K562 (cell line): ENCODE measurements at regions not wholly inside any gene's neighbourhood (a gene's known extent, or its start where the extent isn't known, plus 50 kb on each side); places are given as distances from the start of the nearest gene placed in this dataset.

ENCODE experiments used
- ATAC-seq: fragments of 200-7000 bp; cut with Tn5 transposase; 3 replicates; pipeline ENCODE4 v1.9.1; 2020; ENCODE audit warnings: moderate library complexity
- BruUV-seq: library from RNA; stranded (reverse); fragments of 400-500 nt; replicated peaks from 2 replicates; lab custom pipeline; 2021; lab: Mats Ljungman, UMichigan
- CTCF ChIA-PET: fragments of 300-600 bp; formaldehyde crosslinking; extraction: SDS; loops from one replicate; lab custom pipeline; 2021; ENCODE audit warnings: low intra/inter-chr PET ratio; lab: Yijun Ruan, JAX
- POLR2A ChIA-PET: fragments of 300-600, 350-650 bp; sonication (Branson Sonifier 250); formaldehyde crosslinking; extraction: SDS; loops from one replicate; lab custom pipeline; 2021; ENCODE audit warnings: antibody characterized with exemption, inconsistent platforms; lab: Yijun Ruan, JAX
- DNase-seq, 4 experiments: peaks; one replicate each; pipeline versions ENCODE4 v3.0.0 to v3.0.0-alpha.2; 2011 to 2018; ENCODE audit warnings: low spot score in 3 of 4, mixed read lengths in 3 of 4; ENCODE audit errors: extremely low read depth in 1 of 4
- FAIRE-seq: peaks from 2 replicates; lab custom pipeline; 2011; peaks lifted over from hg19 to GRCh38; lab: Jason Lieb, UNC
- H2AFZ ChIP-seq: 2 replicates; pipeline ENCODE4 v1.6.0; 2011; ENCODE audit warnings: low read depth, low read length, control low read depth, inconsistent platforms
- H3K27ac ChIP-seq: fragments of 200-600 bp; 3 replicates; pipeline ENCODE4 v1.8.0; 2011; ENCODE audit warnings: low read depth, mild to moderate bottlenecking, control low read depth, inconsistent platforms, low read length, moderate library complexity, mixed read lengths; ENCODE audit errors: extremely low read depth
- H3K27me3 ChIP-seq, 2 experiments: fragments of 300-600 bp in 1 of 2; 2 replicates in 1 of 2; 3 replicates in 1 of 2; pipeline versions ENCODE4 v1.6.0 to v1.8.0; 2011; ENCODE audit warnings: inconsistent platforms in 2 of 2, low read length in 2 of 2, mild to moderate bottlenecking in 1 of 2, mixed read lengths in 1 of 2, moderate library complexity in 1 of 2; ENCODE audit not compliant: control insufficient read depth in 2 of 2, insufficient read depth in 2 of 2
- H3K36me3 ChIP-seq: fragments of 300-600 bp; 3 replicates; pipeline ENCODE4 v1.8.0; 2011; ENCODE audit warnings: mild to moderate bottlenecking, low read length, inconsistent platforms; ENCODE audit not compliant: control insufficient read depth, insufficient read depth
- H3K4me1 ChIP-seq, 2 experiments: fragments of 200-600 bp in 1 of 2; replicated peaks in 1 of 2; 2 replicates in 1 of 2; 3 replicates in 1 of 2; pipeline versions ENCODE4 v1.5.1 to v1.8.0; 2011; ENCODE audit warnings: inconsistent platforms in 2 of 2, low read length in 2 of 2, mild to moderate bottlenecking in 1 of 2, mixed read lengths in 1 of 2, moderate library complexity in 1 of 2; ENCODE audit not compliant: control insufficient read depth in 2 of 2, insufficient read depth in 2 of 2
- H3K4me2 ChIP-seq: 2 replicates; pipeline ENCODE4 v1.6.1; 2011; ENCODE audit warnings: low read length, control low read depth, inconsistent platforms, mixed read lengths; ENCODE audit not compliant: insufficient read depth
- H3K4me3 ChIP-seq: fragments of 200-600 bp; sonication (generic), shearing (Covaris generic); 2 replicates; pipeline ENCODE4 v1.5.1; 2016; ENCODE audit warnings: control low read depth, inconsistent platforms
- H3K79me2 ChIP-seq: fragments of 200-600 bp; 3 replicates; pipeline ENCODE4 v1.8.0; 2011; ENCODE audit warnings: low read length, inconsistent platforms; ENCODE audit not compliant: control insufficient read depth, insufficient read depth
- H3K9ac ChIP-seq, 2 experiments: 2 replicates each; pipeline versions ENCODE4 v1.6.0 to v1.6.1; 2011; ENCODE audit warnings: low read depth in 2 of 2, low read length in 2 of 2, control low read depth in 1 of 2, inconsistent platforms in 1 of 2, mild to moderate bottlenecking in 1 of 2, mixed read lengths in 1 of 2; ENCODE audit not compliant: insufficient read depth in 1 of 2
- H3K9me1 ChIP-seq: one replicate; pipeline ENCODE4 v1.6.0; 2011; ENCODE audit warnings: inconsistent platforms, mild to moderate bottlenecking, low read length, moderate library complexity; ENCODE audit not compliant: control insufficient read depth, insufficient read depth
- H3K9me3 ChIP-seq: replicated peaks from 2 replicates; pipeline ENCODE4 v1.5.1; 2011; ENCODE audit warnings: low read depth, low read length, inconsistent platforms; ENCODE audit not compliant: control insufficient read depth, insufficient read depth
- H4K20me1 ChIP-seq: replicated peaks from 2 replicates; pipeline ENCODE4 v1.6.1; 2011; ENCODE audit warnings: low read length, inconsistent platforms, mixed read lengths; ENCODE audit not compliant: control insufficient read depth, insufficient read depth
- BMI1 ChIP-seq: fragments of 150-350 bp; IDR thresholded peaks from 2 replicates; pipeline ENCODE4 v1.6.1; 2014; ENCODE audit warnings: low read length
- CCNT2 ChIP-seq: IDR thresholded peaks from 2 replicates; pipeline ENCODE4 v1.6.1; 2011; ENCODE audit warnings: borderline replicate concordance, low read depth, mild to moderate bottlenecking, moderate library complexity, mixed read lengths, low read length; ENCODE audit not compliant: insufficient read length; ENCODE audit errors: extremely low read depth
- ETV5 ChIP-seq: sonication (generic); formaldehyde crosslinking; IDR thresholded peaks from 2 replicates; pipeline ENCODE4 v1.4.0; 2020; ENCODE audit warnings: low read depth, mild to moderate bottlenecking, missing genetic modification reagents
- NFIC ChIP-seq: fragments of 450-650 bp; IDR thresholded peaks from 2 replicates; pipeline ENCODE4 v1.6.1; 2017; ENCODE audit warnings: mild to moderate bottlenecking, inconsistent platforms
- NFIX ChIP-seq: fragments of 250-450 bp; sonication (Bioruptor Pico); IDR thresholded peaks from 2 replicates; pipeline ENCODE4 v1.4.0; 2020; ENCODE audit warnings: low read depth, mild to moderate bottlenecking, moderate library complexity
- STAT5B ChIP-seq: fragments of 250-450 bp; sonication (Bioruptor Pico); IDR thresholded peaks from 2 replicates; pipeline ENCODE4 v1.8.0; 2021; ENCODE audit warnings: mild to moderate bottlenecking, inconsistent platforms
- ZBTB49 ChIP-seq: sonication (generic); formaldehyde crosslinking; IDR thresholded peaks from 2 replicates; pipeline ENCODE4 v1.8.0; 2022; ENCODE audit warnings: missing genetic modification reagents, mild to moderate bottlenecking, borderline replicate concordance
- WGBS: fragments of 100-300 bp; shearing (Covaris generic); methylation state at CpG from one replicate; pipeline ENCODE4 v1.1.6; 2016; ENCODE audit warnings: low coverage, mixed read lengths; ENCODE audit not compliant: insufficient coverage; ENCODE audit errors: missing lambda C conversion rate; 5-methylcytosine and 5-hydroxymethylcytosine counted together
- in situ Hi-C: fragments of 300-500 bp; cut with MboI; formaldehyde crosslinking; loops from 4 replicates; pipeline ENCODE4 v1.15.0; 2018; ENCODE audit warnings: inconsistent platforms, mixed read lengths
- intact Hi-C: fragments of 100-400 bp; cut with micrococcal nuclease; formaldehyde crosslinking; loops from 2 replicates; pipeline ENCODE4 v1.14.2; 2022

DNA sequence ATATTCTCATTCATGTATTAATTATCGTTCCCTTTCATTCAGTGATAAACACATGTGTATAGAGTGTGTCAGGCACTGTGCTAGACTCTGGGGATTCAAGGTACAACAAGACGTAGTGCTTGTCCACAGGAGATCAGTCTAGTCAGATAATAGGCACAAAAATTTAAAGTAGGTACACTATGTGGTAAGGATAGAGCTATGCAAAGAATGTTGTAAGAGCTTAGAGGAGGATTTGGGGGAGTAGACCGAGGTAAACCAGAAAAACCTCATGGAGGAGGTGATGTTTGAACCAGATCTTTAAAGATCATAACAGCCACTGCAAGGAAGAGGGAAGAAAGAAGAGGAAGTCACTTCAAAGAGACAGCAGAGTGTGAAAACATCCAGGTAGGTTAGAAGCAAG is 256.9 kb upstream of the DDX18 start:
- no peaks in the 10 kb centered on the region for H3K27me3 ChIP-seq
- no peaks in the 10 kb centered on the region for H3K36me3 ChIP-seq
- H3K27ac ChIP-seq: no peak overlapping the region
- H3K4me3 ChIP-seq: no peak overlapping the region
- POLR2A ChIA-PET: no interaction called here
- no peak overlapping the region for H3K4me2 ChIP-seq
- 0% methylated on average over 3 of the region's 3 CpGs for WGBS
- no peaks in the 10 kb centered on the region for H3K9me1 ChIP-seq
- no peak overlapping the region for H3K9ac ChIP-seq
- no TSS peak for BruUV-seq
- CTCF ChIA-PET: no interaction called here
- DNase-seq (no peak), FAIRE-seq (no peak), ATAC-seq (no peak)
- no peak overlapping the region for H2AFZ ChIP-seq
- H4K20me1 ChIP-seq: no peaks in the 10 kb centered on the region
- in situ Hi-C loops (no loop called here), intact Hi-C loops (no loop called here)
- H3K79me2 ChIP-seq: no peaks in the 10 kb centered on the region
- TF ChIP-seq ZBTB49 (CRISPR knock-in tag): no peak
- 0 out of 2 replicates have a peak, but pooled peaks cover 2% of the 10 kb centered on the region for H3K9me3 ChIP-seq
- H3K4me1 ChIP-seq: no peaks in the 10 kb centered on the region

DNA sequence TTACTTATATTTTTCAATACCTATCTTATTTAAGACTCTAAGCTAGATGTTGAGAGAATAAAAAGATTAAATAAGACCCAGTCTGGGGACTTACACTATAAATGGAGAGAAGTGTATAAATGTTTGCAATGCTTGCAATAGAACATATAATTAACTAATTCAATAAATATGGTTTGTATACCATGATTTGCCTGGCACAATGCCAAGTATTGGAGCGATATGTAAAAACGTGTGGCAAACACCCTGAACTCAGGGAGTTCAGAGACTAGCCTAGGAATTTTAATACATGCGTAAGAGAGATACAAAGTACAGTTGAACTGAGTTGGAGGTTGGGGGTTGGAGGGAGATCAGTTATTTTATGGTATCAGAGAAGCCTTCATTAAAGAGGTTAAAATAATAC is 251.8 kb upstream of the DDX18 start:
- no peaks in the 10 kb centered on the region for H3K9me1 ChIP-seq
- H3K4me1 ChIP-seq: no peaks in the 10 kb centered on the region
- no peak overlapping the region for H2AFZ ChIP-seq
- BruUV-seq: no TSS peak
- H3K9me3 ChIP-seq: 0 out of 2 replicates have a peak, but pooled peaks cover 2% of the 10 kb centered on the region
- FAIRE-seq (no peak), ATAC-seq (no peak), DNase-seq (no peak)
- CTCF ChIA-PET: no interaction called here
- no peak overlapping the region for H3K9ac ChIP-seq
- POLR2A ChIA-PET: no interaction called here
- no peak for TF ChIP-seq STAT5B (CRISPR knock-in tag)
- TF ChIP-seq CCNT2: no peak
- peak; percentile 92 for TF ChIP-seq NFIC
- TF ChIP-seq BMI1: no peak
- no peak for TF ChIP-seq ETV5 (CRISPR knock-in tag)
- TF ChIP-seq NFIX (CRISPR knock-in tag): peak; percentile 93
- H4K20me1 ChIP-seq: no peaks in the 10 kb centered on the region
- no peak overlapping the region for H3K27ac ChIP-seq
- intact Hi-C loops (no loop called here), in situ Hi-C loops (no loop called here)
- no peaks in the 10 kb centered on the region for H3K36me3 ChIP-seq
- no peaks in the 10 kb centered on the region for H3K27me3 ChIP-seq
- H3K79me2 ChIP-seq: no peaks in the 10 kb centered on the region
- WGBS: 6% methylated on average over 3 of the region's 3 CpGs
- H3K4me3 ChIP-seq: no peak overlapping the region
- H3K4me2 ChIP-seq: no peak overlapping the region
